ENCODE measurements at regions not wholly inside any gene's neighbourhood (a gene's known extent, or its start where the extent isn't known, plus 50 kb on each side); places are given as distances from the start of the nearest gene placed in this dataset.

- Histone ChIP-seq H3K4me3 (ENCODE audit: severe bottlenecking) (no peak overlapping the region), H3K9me3 (ENCODE audit: severe bottlenecking) (no peaks in the 10 kb centered on the region), H3K36me3 (ENCODE audit: low read depth) (no peaks in the 10 kb centered on the region), H3K27ac (ENCODE audit: poor library complexity, severe bottlenecking) (no peak overlapping the region), H3K27me3 (ENCODE audit: insufficient read depth, poor library complexity, severe bottlenecking) (no peaks in the 10 kb centered on the region), H3K4me1 (ENCODE audit: insufficient read depth, poor library complexity, severe bottlenecking) (no peaks in the 10 kb centered on the region)
- TF ChIP-seq CTCF (IDR thresholded peaks at IDR 0.05; ENCODE audit: poor library complexity, severe bottlenecking): no peak
- no peak for ATAC-seq (ENCODE audit: low read depth)
- DNase-seq (ENCODE audit: low spot score): no peak
Observed at GRCh38 chr6:116982401-116982800, 105.4 kb downstream of the RFX6 start.

- no peak overlapping the region for H3K4me3 ChIP-seq (ENCODE audit: severe bottlenecking)
- TF ChIP-seq CTCF (IDR thresholded peaks at IDR 0.05; ENCODE audit: poor library complexity, severe bottlenecking): no peak
- H3K4me1 ChIP-seq (ENCODE audit: insufficient read depth, poor library complexity, severe bottlenecking): no peaks in the 10 kb centered on the region
- no peaks in the 10 kb centered on the region for H3K27me3 ChIP-seq (ENCODE audit: insufficient read depth, poor library complexity, severe bottlenecking)
- no peak overlapping the region for H3K27ac ChIP-seq (ENCODE audit: poor library complexity, severe bottlenecking)
- no peaks in the 10 kb centered on the region for H3K9me3 ChIP-seq (ENCODE audit: severe bottlenecking)
- ATAC-seq (ENCODE audit: low read depth): no peak
- no peak for DNase-seq (ENCODE audit: low spot score)
- H3K36me3 ChIP-seq (ENCODE audit: low read depth): no peaks in the 10 kb centered on the region
Observed at GRCh38 chr6:116983375-116983774, 106.3 kb downstream of the RFX6 start.

- Histone ChIP-seq H3K4me1 (ENCODE audit: insufficient read depth, poor library complexity, severe bottlenecking) (no peaks in the 10 kb centered on the region), H3K27ac (ENCODE audit: poor library complexity, severe bottlenecking) (no peak overlapping the region), H3K9me3 (ENCODE audit: severe bottlenecking) (no peaks in the 10 kb centered on the region), H3K36me3 (ENCODE audit: low read depth) (no peaks in the 10 kb centered on the region), H3K27me3 (ENCODE audit: insufficient read depth, poor library complexity, severe bottlenecking) (peaks cover 3% of the 10 kb centered on the region), H3K4me3 (ENCODE audit: severe bottlenecking) (no peak overlapping the region)
- no peak for TF ChIP-seq CTCF (IDR thresholded peaks at IDR 0.05; ENCODE audit: poor library complexity, severe bottlenecking)
- DNase-seq (ENCODE audit: low spot score): no peak
- no peak for ATAC-seq (ENCODE audit: low read depth)
Observed at GRCh38 chr6:116986819-116987218, 109.8 kb downstream of the RFX6 start.

GRCh38 chr6:116990679-116991078 lies 113.6 kb downstream of the RFX6 start:
- no peak overlapping the region for H3K27ac ChIP-seq (ENCODE audit: poor library complexity, severe bottlenecking)
- no peaks in the 10 kb centered on the region for H3K9me3 ChIP-seq (ENCODE audit: severe bottlenecking)
- H3K4me1 ChIP-seq (ENCODE audit: insufficient read depth, poor library complexity, severe bottlenecking): no peaks in the 10 kb centered on the region
- DNase-seq (ENCODE audit: low spot score): no peak
- no peak overlapping the region for H3K4me3 ChIP-seq (ENCODE audit: severe bottlenecking)
- H3K36me3 ChIP-seq (ENCODE audit: low read depth): no peaks in the 10 kb centered on the region
- TF ChIP-seq CTCF (IDR thresholded peaks at IDR 0.05; ENCODE audit: poor library complexity, severe bottlenecking): no peak
- ATAC-seq (ENCODE audit: low read depth): no peak
- peaks cover 3% of the 10 kb centered on the region for H3K27me3 ChIP-seq (ENCODE audit: insufficient read depth, poor library complexity, severe bottlenecking)

GRCh38 chr6:116992546-116992945 lies 115.5 kb downstream of the RFX6 start:
- no peak for TF ChIP-seq CTCF (IDR thresholded peaks at IDR 0.05; ENCODE audit: poor library complexity, severe bottlenecking)
- Histone ChIP-seq H3K9me3 (ENCODE audit: severe bottlenecking) (no peaks in the 10 kb centered on the region), H3K4me3 (ENCODE audit: severe bottlenecking) (no peak overlapping the region), H3K27ac (ENCODE audit: poor library complexity, severe bottlenecking) (no peak overlapping the region), H3K27me3 (ENCODE audit: insufficient read depth, poor library complexity, severe bottlenecking) (peaks cover 3% of the 10 kb centered on the region), H3K4me1 (ENCODE audit: insufficient read depth, poor library complexity, severe bottlenecking) (no peaks in the 10 kb centered on the region), H3K36me3 (ENCODE audit: low read depth) (no peaks in the 10 kb centered on the region)
- ATAC-seq (ENCODE audit: low read depth) (no peak), DNase-seq (ENCODE audit: low spot score) (no peak)

All from RWPE2 (cell line).